Fibroblast of mammary gland (primary cell): ENCODE measurements at regions not wholly inside any gene's neighbourhood (a gene's known extent, or its start where the extent isn't known, plus 50 kb on each side); places are given as distances from the start of the nearest gene placed in this dataset.

Source experiments
- DNase-seq: peaks from one replicate; pipeline ENCODE4 v3.0.0-alpha.2; 2010; ENCODE audit warnings: low read depth
- H3K4me3 ChIP-seq: 2 replicates; pipeline ENCODE4 v1.5.1; 2011; ENCODE audit warnings: low read depth, mild to moderate bottlenecking, low read length, moderate library complexity; ENCODE audit not compliant: control insufficient read depth
- TF ChIP-seq, protein P1 (sequence below): conservative IDR thresholded peaks from 2 replicates; pipeline ENCODE4 v1.5.1; 2011; ENCODE audit warnings: low read depth, low read length, inconsistent platforms; ENCODE audit not compliant: control insufficient read depth, insufficient read depth

DNA sequence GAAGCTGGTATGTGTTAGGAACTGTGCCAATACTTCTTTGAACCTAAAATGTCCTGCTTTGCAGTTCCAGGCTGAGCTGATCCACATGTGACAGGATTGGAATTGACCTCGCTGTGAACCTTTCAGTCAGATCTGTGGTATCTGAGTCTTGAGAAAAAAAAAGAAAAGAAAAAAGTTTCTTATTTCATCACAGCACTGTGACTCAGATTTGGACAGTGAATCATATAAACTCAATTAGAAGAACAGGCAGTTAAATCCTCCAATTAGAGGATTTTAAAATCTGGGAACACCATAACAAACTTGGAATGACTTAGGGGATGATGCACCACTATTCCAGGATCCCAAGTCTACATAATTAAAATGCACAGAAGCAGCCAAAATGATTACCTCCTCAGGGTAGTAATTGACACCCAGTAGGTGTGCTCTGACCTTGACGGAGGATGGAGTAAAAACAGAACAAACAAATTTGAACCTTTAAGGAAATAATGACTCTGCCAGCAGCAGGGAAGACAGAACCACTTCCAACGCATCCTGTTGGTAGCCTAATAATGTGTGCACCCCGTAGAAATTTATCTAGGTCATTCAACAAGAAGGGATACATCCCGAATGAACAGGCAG, 57.8 kb upstream of the RAI14 start:
- TF ChIP-seq, protein P1, sequence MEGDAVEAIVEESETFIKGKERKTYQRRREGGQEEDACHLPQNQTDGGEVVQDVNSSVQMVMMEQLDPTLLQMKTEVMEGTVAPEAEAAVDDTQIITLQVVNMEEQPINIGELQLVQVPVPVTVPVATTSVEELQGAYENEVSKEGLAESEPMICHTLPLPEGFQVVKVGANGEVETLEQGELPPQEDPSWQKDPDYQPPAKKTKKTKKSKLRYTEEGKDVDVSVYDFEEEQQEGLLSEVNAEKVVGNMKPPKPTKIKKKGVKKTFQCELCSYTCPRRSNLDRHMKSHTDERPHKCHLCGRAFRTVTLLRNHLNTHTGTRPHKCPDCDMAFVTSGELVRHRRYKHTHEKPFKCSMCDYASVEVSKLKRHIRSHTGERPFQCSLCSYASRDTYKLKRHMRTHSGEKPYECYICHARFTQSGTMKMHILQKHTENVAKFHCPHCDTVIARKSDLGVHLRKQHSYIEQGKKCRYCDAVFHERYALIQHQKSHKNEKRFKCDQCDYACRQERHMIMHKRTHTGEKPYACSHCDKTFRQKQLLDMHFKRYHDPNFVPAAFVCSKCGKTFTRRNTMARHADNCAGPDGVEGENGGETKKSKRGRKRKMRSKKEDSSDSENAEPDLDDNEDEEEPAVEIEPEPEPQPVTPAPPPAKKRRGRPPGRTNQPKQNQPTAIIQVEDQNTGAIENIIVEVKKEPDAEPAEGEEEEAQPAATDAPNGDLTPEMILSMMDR: no peak
- no peak overlapping the region for H3K4me3 ChIP-seq
- DNase-seq: peak; percentile 96

GRCh38 chr5:34599471-34600117, 56.5 kb upstream of the RAI14 start:
- no peak overlapping the region for H3K4me3 ChIP-seq
- TF ChIP-seq, protein P1: no peak
- peak; percentile 82 for DNase-seq

DNA sequence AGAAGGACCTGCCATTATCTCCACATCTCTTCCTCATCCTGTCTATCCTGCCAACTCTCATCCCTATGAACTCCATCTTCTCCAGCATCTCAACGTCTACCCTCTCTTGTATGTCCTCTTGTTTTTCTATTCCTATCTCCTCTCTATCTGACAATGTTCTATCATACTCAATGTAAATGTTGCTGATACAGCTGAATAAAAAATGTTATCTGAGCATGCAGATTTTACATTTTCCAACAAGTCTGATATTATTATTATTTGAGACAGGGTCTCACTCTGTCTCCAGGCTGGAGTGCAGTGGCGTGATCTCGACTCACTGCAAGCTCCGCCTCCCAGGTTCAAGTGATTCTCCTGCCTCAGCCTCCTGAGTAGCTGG, 56.0 kb upstream of the RAI14 start:
- no peak for DNase-seq
- H3K4me3 ChIP-seq: no peak overlapping the region
- TF ChIP-seq, protein P1: no peak

- TF ChIP-seq, protein P1: no peak
- no peak for DNase-seq
- H3K4me3 ChIP-seq: no peak overlapping the region
These were observed 52.8 kb upstream of the RAI14 start for GRCh38 chr5:34603378-34603777.

DNA sequence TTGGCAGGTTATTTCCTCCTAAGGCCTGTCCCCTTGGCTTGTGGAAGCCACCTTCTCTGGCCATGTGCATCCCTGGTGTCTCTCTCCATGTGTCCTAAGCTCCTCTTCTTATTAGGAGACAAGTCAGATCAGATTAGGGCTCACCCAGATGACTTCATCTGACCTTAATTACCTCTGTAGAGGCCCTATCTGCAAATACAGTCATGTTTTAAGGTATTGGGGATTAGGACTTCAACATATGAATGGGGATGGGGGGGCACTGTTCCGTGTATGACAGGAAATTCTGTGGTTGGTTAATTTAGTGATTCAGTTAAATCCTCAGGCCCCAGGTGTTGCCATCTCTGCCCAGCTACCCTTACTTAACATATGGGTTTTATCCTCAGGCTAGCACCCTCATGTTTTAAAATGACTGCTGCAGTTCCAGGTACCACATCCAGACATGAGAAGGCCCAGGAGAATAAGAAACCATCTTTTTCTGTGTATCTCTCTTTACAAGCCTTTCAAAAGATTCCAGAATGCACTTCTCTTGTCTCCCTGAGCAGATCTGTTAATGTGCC, 51.9 kb upstream of the RAI14 start:
- H3K4me3 ChIP-seq: no peak overlapping the region
- TF ChIP-seq, protein P1: no peak
- no peak for DNase-seq

DNA sequence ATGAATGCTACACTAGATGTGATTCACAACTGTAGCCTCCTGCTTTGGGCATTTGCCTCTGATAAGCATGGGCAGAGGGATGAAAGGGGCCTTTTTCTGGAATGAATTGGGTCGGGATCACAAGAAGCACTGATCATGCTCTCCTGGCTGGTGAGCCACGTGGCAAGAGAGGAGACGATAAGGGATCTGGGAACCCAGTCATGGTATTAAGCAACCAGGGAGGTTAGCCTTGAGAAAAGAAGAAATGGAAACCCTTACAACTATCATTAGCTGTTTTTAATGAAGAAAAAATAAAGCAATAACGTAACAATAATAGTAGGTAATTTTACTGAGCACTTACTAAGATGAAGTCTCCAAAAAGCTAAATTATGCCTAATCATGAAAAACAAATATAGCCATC, 50.0 kb upstream of the RAI14 start:
- DNase-seq: no peak
- no peak overlapping the region for H3K4me3 ChIP-seq
- TF ChIP-seq, protein P1: no peak
